Epithelial cell of proximal tubule (primary cell): ENCODE measurements at regions not wholly inside any gene's neighbourhood (a gene's known extent, or its start where the extent isn't known, plus 50 kb on each side); places are given as distances from the start of the nearest gene placed in this dataset.

ENCODE experiments used
- DNase-seq: peaks from one replicate; pipeline ENCODE4 v3.0.0-alpha.2; 2011; ENCODE audit warnings: low read depth
- H3K4me3 ChIP-seq: 2 replicates; pipeline ENCODE4 v1.5.1; 2011; ENCODE audit warnings: low read depth, mild to moderate bottlenecking, low read length
- CTCF ChIP-seq: conservative IDR thresholded peaks from 2 replicates; pipeline ENCODE4 v1.5.1; 2012; ENCODE audit warnings: low read depth, mild to moderate bottlenecking, low read length

DNA sequence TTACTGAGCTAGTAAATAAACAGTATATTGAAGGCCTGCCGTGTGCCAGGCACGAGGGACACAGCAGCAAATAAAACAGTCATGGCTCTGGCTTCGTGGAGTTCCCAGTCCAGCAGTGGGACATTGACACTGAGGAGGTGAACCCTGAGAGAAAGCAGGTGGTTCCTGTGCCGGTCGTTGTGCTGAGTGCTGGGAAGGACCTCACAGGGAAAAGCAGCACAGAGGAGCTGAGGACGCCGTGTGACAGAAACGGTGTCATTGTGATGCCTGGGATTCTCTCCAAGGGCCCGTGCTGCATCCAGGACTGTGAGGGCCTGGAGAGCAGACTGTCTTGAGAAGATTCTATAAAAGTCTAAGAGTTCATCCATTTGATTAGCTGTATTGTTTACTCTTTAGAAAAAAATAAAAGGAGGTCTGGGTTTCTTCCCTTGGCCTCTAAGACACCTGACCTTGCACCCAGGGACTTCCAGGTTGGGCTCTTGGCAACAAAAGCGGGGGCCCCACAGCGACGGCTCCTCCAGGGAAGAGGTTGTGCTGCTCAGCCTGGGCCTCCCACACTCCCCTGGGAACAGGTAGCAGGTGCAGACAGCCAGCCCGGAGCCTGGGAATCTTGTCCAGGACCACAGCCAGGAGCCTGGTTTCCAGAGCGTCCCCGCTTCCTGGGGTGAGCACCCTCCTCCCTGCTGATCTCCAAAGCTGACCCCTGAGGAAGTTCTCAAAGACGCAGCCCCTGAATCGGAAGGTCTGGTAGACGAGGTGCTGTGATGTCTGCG is 251.2 kb upstream of the PMEPA1 start:
- H3K4me3 ChIP-seq, result no peak overlapping the region
- no peak for TF ChIP-seq CTCF
- no peak for DNase-seq

DNA sequence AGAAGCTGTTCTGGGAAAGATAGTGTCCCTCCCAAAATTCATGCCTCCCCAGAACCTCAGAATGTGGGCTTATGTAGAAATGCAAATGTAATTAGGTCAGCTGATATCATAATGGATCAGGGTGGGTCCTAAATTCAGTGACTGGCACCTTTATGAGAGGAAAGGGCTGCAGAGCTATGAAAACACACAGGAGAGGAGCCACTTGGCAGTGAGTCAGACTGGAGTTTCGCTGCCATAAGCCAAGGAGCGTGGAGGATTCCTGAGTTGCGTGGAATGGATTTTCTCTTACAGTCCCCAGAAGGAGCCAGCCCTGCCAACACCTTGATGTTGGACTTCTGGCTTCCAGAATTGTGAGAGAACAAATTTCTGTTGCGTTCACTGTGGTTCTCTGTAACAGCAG is 249.8 kb upstream of the PMEPA1 start:
- no peak overlapping the region for H3K4me3 ChIP-seq
- no peak for DNase-seq
- TF ChIP-seq CTCF, result no peak

- no peak overlapping the region for H3K4me3 ChIP-seq
- DNase-seq, result no peak
- TF ChIP-seq CTCF, result no peak
Measured at GRCh38 chr20:57959018-57959417, 249.2 kb upstream of the PMEPA1 start.

- H3K4me3 ChIP-seq, result no peak overlapping the region
- no peak for DNase-seq
- no peak for TF ChIP-seq CTCF
Measured at GRCh38 chr20:57958050-57958420, 248.2 kb upstream of the PMEPA1 start.

- H3K4me3 ChIP-seq, result no peak overlapping the region
- no peak for TF ChIP-seq CTCF
- no peak for DNase-seq
Measured at GRCh38 chr20:57957411-57958049, 247.7 kb upstream of the PMEPA1 start.

- DNase-seq, result no peak
- H3K4me3 ChIP-seq, result no peak overlapping the region
Measured at GRCh38 chr20:57953638-57954037, 243.8 kb upstream of the PMEPA1 start.

More at GRCh38 chr20:57953638-57954037, 243.8 kb upstream of the PMEPA1 start:
- TF ChIP-seq CTCF, result no peak
